HEK293T (cell line): ENCODE measurements at regions not wholly inside any gene's neighbourhood (a gene's known extent, or its start where the extent isn't known, plus 50 kb on each side); places are given as distances from the start of the nearest gene placed in this dataset.

Experiments
- CTCF ChIA-PET: fragments of 350-600 bp; formaldehyde crosslinking; extraction: SDS; loops from one replicate; lab custom pipeline; 2021; ENCODE audit warnings: antibody characterized with exemption, inconsistent platforms; lab: Yijun Ruan, JAX
- POLR2A ChIA-PET: fragments of 350-600 bp; formaldehyde crosslinking; extraction: SDS; loops from one replicate; lab custom pipeline; 2020; ENCODE audit warnings: antibody characterized with exemption, inconsistent platforms; lab: Yijun Ruan, JAX
- DNase-seq: peaks from one replicate; pipeline ENCODE4 v3.0.0; 2012; ENCODE audit warnings: mixed read lengths; ENCODE audit errors: extremely low spot score
- ARNT ChIP-seq: fragments of 450-650 bp; IDR thresholded peaks from 2 replicates; pipeline ENCODE4 v1.6.1; 2017; ENCODE audit warnings: mild to moderate bottlenecking
- BHLHE40 ChIP-seq: fragments of 450-650 bp; IDR thresholded peaks from 2 replicates; pipeline ENCODE4 v1.6.1; 2016; ENCODE audit warnings: mild to moderate bottlenecking, moderate library complexity, borderline replicate concordance
- CTBP1 ChIP-seq: fragments of 450-650 bp; IDR thresholded peaks from 2 replicates; pipeline ENCODE4 v1.6.1; 2016; ENCODE audit warnings: borderline replicate concordance
- ELF4 ChIP-seq: fragments of 450-650 bp; IDR thresholded peaks from 2 replicates; pipeline ENCODE4 v1.6.1; 2017; ENCODE audit warnings: antibody characterized with exemption
- FOXA1 ChIP-seq: fragments of 450-650 bp; IDR thresholded peaks from 2 replicates; pipeline ENCODE4 v1.6.1; 2016; ENCODE audit warnings: mild to moderate bottlenecking
- FOXK2 ChIP-seq: fragments of 450-650 bp; IDR thresholded peaks from 2 replicates; pipeline ENCODE4 v1.6.1; 2016; ENCODE audit warnings: mild to moderate bottlenecking
- FOXM1 ChIP-seq: fragments of 450-650 bp; IDR thresholded peaks from 2 replicates; pipeline ENCODE4 v1.6.1; 2017; ENCODE audit warnings: mild to moderate bottlenecking, borderline replicate concordance
- HDGF ChIP-seq: fragments of 450-650 bp; IDR thresholded peaks from 2 replicates; pipeline ENCODE4 v1.6.1; 2017; ENCODE audit warnings: antibody characterized with exemption, borderline replicate concordance
- L3MBTL2 ChIP-seq: fragments of 450-650 bp; conservative IDR thresholded peaks from 2 replicates; pipeline ENCODE4 v1.6.1; 2016; ENCODE audit warnings: mild to moderate bottlenecking
- LEF1 ChIP-seq: fragments of 450-650 bp; IDR thresholded peaks from 2 replicates; pipeline ENCODE4 v1.6.1; 2017; ENCODE audit warnings: mild to moderate bottlenecking, borderline replicate concordance
- NFRKB ChIP-seq: fragments of 450-650 bp; IDR thresholded peaks from 2 replicates; pipeline ENCODE4 v1.6.1; 2016; ENCODE audit warnings: mild to moderate bottlenecking, moderate library complexity
- PKNOX1 ChIP-seq: fragments of 450-650 bp; IDR thresholded peaks from 2 replicates; pipeline ENCODE4 v1.6.1; 2016
- SP1 ChIP-seq: fragments of 450-650 bp; IDR thresholded peaks from 2 replicates; pipeline ENCODE4 v1.6.1; 2017
- SUZ12 ChIP-seq: fragments of 450-650 bp; IDR thresholded peaks from 2 replicates; pipeline ENCODE4 v1.6.1; 2016; ENCODE audit warnings: mild to moderate bottlenecking
- TARDBP ChIP-seq: fragments of 450-650 bp; IDR thresholded peaks from 2 replicates; pipeline ENCODE4 v1.6.1; 2016
- ZNF384 ChIP-seq: fragments of 450-650 bp; IDR thresholded peaks from 2 replicates; pipeline ENCODE4 v1.6.1; 2016

GRCh38 chr1:118254491-118255425, 69.7 kb upstream of the SPAG17 start:
- CTCF ChIA-PET = interaction anchor here (1.2 kb wide), 1 partner anchor 34 kb away, joined by 6 read pairs; no protein-coding TSS in a partner anchor
- TF ChIP-seq ZNF384 (no peak), FOXA1 (no peak), ELF4 (no peak), FOXM1 (no peak), NFRKB (no peak), SP1 (no peak), BHLHE40 (no peak), FOXK2 (no peak), L3MBTL2 (no peak), CTBP1 (no peak), ARNT (no peak), HDGF (no peak), TARDBP (no peak), SUZ12 (no peak), PKNOX1 (no peak), LEF1 (no peak)
- DNase-seq = no peak
- POLR2A ChIA-PET = no interaction called here

- ChIA-PET POLR2A (no interaction called here), CTCF (interaction anchor here (1.2 kb wide), 1 partner anchor 33 kb away, joined by 6 read pairs; no protein-coding TSS in a partner anchor)
- no peak for TF ChIP-seq BHLHE40
- TF ChIP-seq FOXM1 = no peak
- TF ChIP-seq ZNF384 = no peak
- no peak for TF ChIP-seq LEF1
- TF ChIP-seq NFRKB = no peak
- TF ChIP-seq L3MBTL2 = no peak
- no peak for TF ChIP-seq HDGF
- TF ChIP-seq TARDBP = no peak
- TF ChIP-seq FOXA1 = no peak
- no peak for TF ChIP-seq SUZ12
- TF ChIP-seq PKNOX1 = no peak
- no peak for TF ChIP-seq ELF4
- TF ChIP-seq FOXK2 = no peak
- no peak for TF ChIP-seq SP1
- no peak for TF ChIP-seq ARNT
- TF ChIP-seq CTBP1 = no peak
- no peak for DNase-seq
Observed at GRCh38 chr1:118254001-118254400, 69.0 kb upstream of the SPAG17 start.

GRCh38 chr1:118253053-118253915, 68.3 kb upstream of the SPAG17 start:
- TF ChIP-seq LEF1 (no peak), FOXA1 (no peak), TARDBP (no peak), HDGF (no peak), L3MBTL2 (no peak), SUZ12 (no peak), NFRKB (no peak), ARNT (no peak), PKNOX1 (no peak), SP1 (no peak), ZNF384 (no peak), CTBP1 (no peak), BHLHE40 (no peak)
- ChIA-PET POLR2A (no interaction called here), CTCF (interaction anchor here (1.2 kb wide), 1 partner anchor 32 kb away, joined by 6 read pairs; no protein-coding TSS in a partner anchor)
- DNase-seq = no peak

GRCh38 chr1:118252624-118253023, 67.6 kb upstream of the SPAG17 start:
- POLR2A ChIA-PET = no interaction called here
- CTCF ChIA-PET = no interaction called here
- TF ChIP-seq ZNF384 (no peak), FOXK2 (no peak), PKNOX1 (no peak), SP1 (no peak), NFRKB (no peak), CTBP1 (no peak), L3MBTL2 (no peak), TARDBP (no peak), SUZ12 (no peak), FOXA1 (no peak), ELF4 (no peak), HDGF (no peak), BHLHE40 (no peak), ARNT (no peak)
- DNase-seq = no peak
